ENCODE measurements at regions not wholly inside any gene's neighbourhood (a gene's known extent, or its start where the extent isn't known, plus 50 kb on each side); places are given as distances from the start of the nearest gene placed in this dataset.

DNA sequence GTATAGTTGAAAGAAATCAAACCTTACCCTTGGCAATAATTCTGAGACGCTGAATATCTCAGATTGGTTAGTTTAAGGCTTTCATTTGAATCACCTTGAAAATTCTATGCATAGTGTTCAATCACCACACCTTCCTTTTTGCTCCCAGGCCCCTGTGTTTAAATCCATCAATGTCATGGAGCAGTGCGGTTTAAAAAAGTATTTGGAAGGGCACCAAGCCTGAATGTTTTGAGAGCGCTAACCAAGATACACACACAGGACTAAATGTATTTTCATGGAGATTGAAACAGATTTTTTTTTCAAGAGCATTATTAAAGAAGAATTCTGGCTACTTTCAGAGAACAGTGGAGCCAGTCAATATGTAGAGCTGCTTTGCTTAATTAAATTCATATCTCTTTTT lies 195.7 kb downstream of the CENPW start:
- TF ChIP-seq CTCF (IDR thresholded peaks at IDR 0.05) (no peak), ZFX (IDR thresholded peaks at IDR 0.05; ENCODE audit: borderline replicate concordance) (no peak)
